Liver (tissue), 8 donors: ENCODE measurements at regions not wholly inside any gene's neighbourhood (a gene's known extent, or its start where the extent isn't known, plus 50 kb on each side); places are given as distances from the start of the nearest gene placed in this dataset.

ENCODE experiments used
- DNase-seq: peaks from one replicate; pipeline ENCODE4 v3.0.0-alpha.2; 2017; ENCODE audit warnings: low spot score
- H3K27ac ChIP-seq, 2 donors: one replicate each; pipeline ENCODE4 v1.7.0; 2013; ENCODE audit warnings: inconsistent platforms in 2 of 2, low read length in 2 of 2, control low read depth in 1 of 2, low read depth in 1 of 2, mild to moderate bottlenecking in 1 of 2
- H3K27me3 ChIP-seq, 4 donors: one replicate each; pipeline versions ENCODE4 v1.6.1 to v1.7.0; 2013; ENCODE audit warnings: low read length in 3 of 4, inconsistent platforms in 1 of 4, mild to moderate bottlenecking in 1 of 4, moderate library complexity in 1 of 4; ENCODE audit not compliant: control insufficient read depth in 4 of 4, insufficient read depth in 4 of 4
- H3K36me3 ChIP-seq, 4 donors: one replicate each; pipeline versions ENCODE4 v1.6.1 to v1.7.0; 2013; ENCODE audit warnings: low read length in 3 of 4, mild to moderate bottlenecking in 3 of 4, low read depth in 1 of 4, moderate library complexity in 1 of 4; ENCODE audit not compliant: control insufficient read depth in 4 of 4, insufficient read depth in 3 of 4
- H3K4me1 ChIP-seq, 4 donors: one replicate each; pipeline versions ENCODE4 v1.6.1 to v1.7.0; 2013; ENCODE audit warnings: low read length in 3 of 4, mild to moderate bottlenecking in 3 of 4, moderate library complexity in 1 of 4; ENCODE audit not compliant: control insufficient read depth in 4 of 4, insufficient read depth in 4 of 4
- H3K4me3 ChIP-seq, 3 donors: one replicate each; pipeline versions ENCODE4 v1.6.1 to v1.7.0; 2013; ENCODE audit warnings: low read length in 3 of 3, control low read depth in 1 of 3, low read depth in 1 of 3, mild to moderate bottlenecking in 1 of 3
- H3K9ac ChIP-seq, 2 donors: one replicate each; pipeline ENCODE4 v1.7.0; 2013; ENCODE audit warnings: low read length in 2 of 2, mild to moderate bottlenecking in 2 of 2, moderate library complexity in 2 of 2, control low read depth in 1 of 2, low read depth in 1 of 2
- H3K9me3 ChIP-seq, 4 donors: one replicate each; pipeline versions ENCODE4 v1.6.1 to v1.7.0; 2013; ENCODE audit warnings: low read length in 3 of 4; ENCODE audit not compliant: control insufficient read depth in 4 of 4
- ATF3 ChIP-seq: IDR thresholded peaks from 2 replicates; pipeline ENCODE4 v1.6.1; 2016; ENCODE audit warnings: antibody characterized with exemption
- EGR1 ChIP-seq, 2 donors: IDR thresholded peaks; 2 replicates each; pipeline ENCODE4 v1.6.1; 2016 to 2018; ENCODE audit warnings: antibody characterized with exemption in 2 of 2, low read depth in 2 of 2
- FOXA1 ChIP-seq: IDR thresholded peaks from 2 replicates; pipeline ENCODE4 v1.6.1; 2016; ENCODE audit warnings: antibody characterized with exemption
- FOXA2 ChIP-seq: IDR thresholded peaks from 2 replicates; pipeline ENCODE4 v1.6.1; 2016; ENCODE audit warnings: antibody characterized with exemption
- GABPA ChIP-seq, 2 donors: IDR thresholded peaks in 1 of 2; conservative IDR thresholded peaks in 1 of 2; 2 replicates each; pipeline ENCODE4 v1.6.1; 2016; ENCODE audit warnings: antibody characterized with exemption in 2 of 2, mild to moderate bottlenecking in 1 of 2, moderate library complexity in 1 of 2
- HNF4A ChIP-seq, 2 donors: conservative IDR thresholded peaks; 2 replicates each; pipeline ENCODE4 v1.6.1; 2016; ENCODE audit warnings: antibody characterized with exemption in 2 of 2, mild to moderate bottlenecking in 2 of 2
- HNF4G ChIP-seq: IDR thresholded peaks from 2 replicates; pipeline ENCODE4 v1.6.1; 2016; ENCODE audit warnings: antibody characterized with exemption
- JUND ChIP-seq, 2 donors: IDR thresholded peaks; 2 replicates each; pipeline ENCODE4 v1.6.1; 2016; ENCODE audit warnings: antibody characterized with exemption in 2 of 2
- NR2F2 ChIP-seq: IDR thresholded peaks from 2 replicates; pipeline ENCODE4 v1.6.1; 2016; ENCODE audit warnings: antibody characterized with exemption
- RAD21 ChIP-seq, 2 donors: IDR thresholded peaks; 2 replicates each; pipeline ENCODE4 v1.6.1; 2016; ENCODE audit warnings: antibody characterized with exemption in 2 of 2, mild to moderate bottlenecking in 2 of 2
- RXRA ChIP-seq, 2 donors: IDR thresholded peaks; 2 replicates each; pipeline ENCODE4 v1.6.1; 2017 to 2018; ENCODE audit warnings: antibody characterized with exemption in 2 of 2, mild to moderate bottlenecking in 1 of 2
- SP1 ChIP-seq: IDR thresholded peaks from 2 replicates; pipeline ENCODE4 v1.6.1; 2018; ENCODE audit warnings: antibody characterized with exemption, mild to moderate bottlenecking
- TAF1 ChIP-seq: conservative IDR thresholded peaks from 2 replicates; pipeline ENCODE4 v1.6.1; 2016; ENCODE audit warnings: antibody characterized with exemption, mild to moderate bottlenecking
- YY1 ChIP-seq: IDR thresholded peaks from 2 replicates; pipeline ENCODE4 v1.6.1; 2016; ENCODE audit warnings: antibody characterized with exemption, mild to moderate bottlenecking
- ZBTB33 ChIP-seq: IDR thresholded peaks from 2 replicates; pipeline ENCODE4 v1.6.1; 2016; ENCODE audit warnings: antibody characterized with exemption
- WGBS: extraction: QIAGEN DNeasy Blood & Tissue Kit; methylation state at CpG from one replicate; pipeline ENCODE4 v1.1.7; 2013; 5-methylcytosine and 5-hydroxymethylcytosine counted together
- TF ChIP-seq, protein P1 (sequence below): IDR thresholded peaks from 2 replicates; pipeline ENCODE4 v1.6.1; 2016; ENCODE audit warnings: antibody characterized with exemption
- TF ChIP-seq, protein P2 (sequence below): IDR thresholded peaks from 2 replicates; pipeline ENCODE4 v1.6.1; 2016; ENCODE audit warnings: antibody characterized with exemption, mild to moderate bottlenecking
- TF ChIP-seq, protein P3 (sequence below): fragments of 150-350 bp; IDR thresholded peaks from 2 replicates; pipeline ENCODE4 v1.5.1; 2017; ENCODE audit warnings: improper control_type of control experiment, low read depth, low read length; ENCODE audit not compliant: missing input control
- donor health status: healthy.
- donor health status: healthy.
- donor health status: healthy.
- donor health status: healthy.
- donor health status: healthy.

DNA sequence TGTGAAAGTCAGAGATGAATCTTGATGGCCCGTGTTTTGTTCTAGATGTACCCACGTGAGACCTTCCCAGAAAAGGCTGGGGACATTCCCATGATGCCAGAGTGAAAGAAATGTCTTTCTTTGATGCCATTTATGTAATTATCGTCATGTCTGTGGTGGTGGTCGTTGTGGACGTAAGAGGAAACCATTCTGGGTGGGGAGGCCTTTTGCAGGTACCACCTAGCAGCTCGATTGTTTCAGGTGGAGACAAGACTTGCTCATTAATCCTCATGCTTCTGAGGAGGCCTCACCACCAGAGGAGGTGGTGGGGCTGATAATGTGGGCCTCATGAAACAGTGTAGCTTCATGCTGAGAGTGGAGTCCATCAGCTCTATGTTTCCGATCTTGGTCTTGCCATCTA, 58.1 kb upstream of the USP3 start:
- H3K27me3 ChIP-seq = no peaks in the 10 kb centered on the region
- 79% methylated on average over 7 of the region's 7 CpGs for WGBS
- peaks cover 3 to 46% (median 27%) of the 10 kb centered on the region in 4 donors for H3K4me1 ChIP-seq
- no peaks in the 10 kb centered on the region for H3K36me3 ChIP-seq
- no peaks in the 10 kb centered on the region for H3K9me3 ChIP-seq
- DNase-seq = no peak
- H3K4me3 ChIP-seq = no peak overlapping the region
- H3K27ac ChIP-seq = no peak overlapping the region
- TF ChIP-seq SP1 = no peak
- TF ChIP-seq RXRA (IDR thresholded peaks at IDR 0.05) = no peak
- TF ChIP-seq NR2F2 = no peak
- no peak for TF ChIP-seq HNF4A (conservative IDR thresholded peaks at IDR 0.05)
- TF ChIP-seq, protein P1, sequence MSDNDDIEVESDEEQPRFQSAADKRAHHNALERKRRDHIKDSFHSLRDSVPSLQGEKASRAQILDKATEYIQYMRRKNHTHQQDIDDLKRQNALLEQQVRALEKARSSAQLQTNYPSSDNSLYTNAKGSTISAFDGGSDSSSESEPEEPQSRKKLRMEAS = no peak
- TF ChIP-seq EGR1 (IDR thresholded peaks at IDR 0.05; ENCODE audit: low read depth in 2 of 2) = no peak
- no peak for TF ChIP-seq TAF1
- TF ChIP-seq, protein P2, sequence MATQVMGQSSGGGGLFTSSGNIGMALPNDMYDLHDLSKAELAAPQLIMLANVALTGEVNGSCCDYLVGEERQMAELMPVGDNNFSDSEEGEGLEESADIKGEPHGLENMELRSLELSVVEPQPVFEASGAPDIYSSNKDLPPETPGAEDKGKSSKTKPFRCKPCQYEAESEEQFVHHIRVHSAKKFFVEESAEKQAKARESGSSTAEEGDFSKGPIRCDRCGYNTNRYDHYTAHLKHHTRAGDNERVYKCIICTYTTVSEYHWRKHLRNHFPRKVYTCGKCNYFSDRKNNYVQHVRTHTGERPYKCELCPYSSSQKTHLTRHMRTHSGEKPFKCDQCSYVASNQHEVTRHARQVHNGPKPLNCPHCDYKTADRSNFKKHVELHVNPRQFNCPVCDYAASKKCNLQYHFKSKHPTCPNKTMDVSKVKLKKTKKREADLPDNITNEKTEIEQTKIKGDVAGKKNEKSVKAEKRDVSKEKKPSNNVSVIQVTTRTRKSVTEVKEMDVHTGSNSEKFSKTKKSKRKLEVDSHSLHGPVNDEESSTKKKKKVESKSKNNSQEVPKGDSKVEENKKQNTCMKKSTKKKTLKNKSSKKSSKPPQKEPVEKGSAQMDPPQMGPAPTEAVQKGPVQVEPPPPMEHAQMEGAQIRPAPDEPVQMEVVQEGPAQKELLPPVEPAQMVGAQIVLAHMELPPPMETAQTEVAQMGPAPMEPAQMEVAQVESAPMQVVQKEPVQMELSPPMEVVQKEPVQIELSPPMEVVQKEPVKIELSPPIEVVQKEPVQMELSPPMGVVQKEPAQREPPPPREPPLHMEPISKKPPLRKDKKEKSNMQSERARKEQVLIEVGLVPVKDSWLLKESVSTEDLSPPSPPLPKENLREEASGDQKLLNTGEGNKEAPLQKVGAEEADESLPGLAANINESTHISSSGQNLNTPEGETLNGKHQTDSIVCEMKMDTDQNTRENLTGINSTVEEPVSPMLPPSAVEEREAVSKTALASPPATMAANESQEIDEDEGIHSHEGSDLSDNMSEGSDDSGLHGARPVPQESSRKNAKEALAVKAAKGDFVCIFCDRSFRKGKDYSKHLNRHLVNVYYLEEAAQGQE = no peak
- TF ChIP-seq FOXA1 = no peak
- no peak for TF ChIP-seq FOXA2
- no peak for TF ChIP-seq JUND (IDR thresholded peaks at IDR 0.05)
- no peak overlapping the region for H3K9ac ChIP-seq

GRCh38 chr15:63447017-63447676, 57.2 kb upstream of the USP3 start:
- no peak for DNase-seq
- Histone ChIP-seq H3K27me3 (no peaks in the 10 kb centered on the region), H3K9ac (no peak overlapping the region), H3K36me3 (no peaks in the 10 kb centered on the region), H3K27ac (no peak overlapping the region), H3K4me1 (peaks cover 3 to 46% (median 27%) of the 10 kb centered on the region in 4 donors), H3K4me3 (no peak overlapping the region), H3K9me3 (no peaks in the 10 kb centered on the region)
- 94% methylated on average over 4 of the region's 4 CpGs for WGBS
- TF ChIP-seq GABPA (IDR thresholded peaks at IDR 0.05 in 1 of 2, conservative IDR thresholded peaks at IDR 0.05 in 1 of 2) (no peak), YY1 (no peak)

DNA sequence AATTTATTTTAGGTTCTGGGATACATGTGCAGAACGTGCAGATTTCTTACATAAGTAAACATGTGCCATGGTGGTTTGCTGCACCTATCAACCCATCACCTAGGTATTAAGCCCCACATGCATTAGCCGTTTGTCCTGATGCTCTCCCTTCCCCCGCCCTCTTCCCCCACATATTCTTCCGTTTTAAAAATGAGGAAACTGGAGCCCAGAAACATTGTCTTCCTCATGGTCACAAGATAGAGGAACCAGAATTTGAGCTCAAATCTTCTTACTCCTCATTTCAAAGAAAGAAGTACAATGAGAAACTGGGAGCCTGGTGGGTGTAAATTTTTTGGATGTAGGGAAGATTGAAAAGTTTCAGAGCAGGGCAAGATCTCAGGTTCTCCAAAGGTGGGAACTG, 56.1 kb upstream of the USP3 start:
- Histone ChIP-seq H3K9ac (no peak overlapping the region), H3K4me1 (peaks cover 3 to 46% (median 27%) of the 10 kb centered on the region in 4 donors), H3K9me3 (no peaks in the 10 kb centered on the region), H3K27me3 (no peaks in the 10 kb centered on the region), H3K36me3 (no peaks in the 10 kb centered on the region), H3K27ac (peak overlapping the region; percentile 4 to 40), H3K4me3 (no peak overlapping the region)
- 80% methylated on average over 4 of the region's 4 CpGs for WGBS
- no peak for DNase-seq
- TF ChIP-seq RAD21 (IDR thresholded peaks at IDR 0.05) = no peak
- no peak for TF ChIP-seq ZBTB33
- TF ChIP-seq HNF4G = no peak
- TF ChIP-seq SP1 = no peak
- TF ChIP-seq, protein P3, sequence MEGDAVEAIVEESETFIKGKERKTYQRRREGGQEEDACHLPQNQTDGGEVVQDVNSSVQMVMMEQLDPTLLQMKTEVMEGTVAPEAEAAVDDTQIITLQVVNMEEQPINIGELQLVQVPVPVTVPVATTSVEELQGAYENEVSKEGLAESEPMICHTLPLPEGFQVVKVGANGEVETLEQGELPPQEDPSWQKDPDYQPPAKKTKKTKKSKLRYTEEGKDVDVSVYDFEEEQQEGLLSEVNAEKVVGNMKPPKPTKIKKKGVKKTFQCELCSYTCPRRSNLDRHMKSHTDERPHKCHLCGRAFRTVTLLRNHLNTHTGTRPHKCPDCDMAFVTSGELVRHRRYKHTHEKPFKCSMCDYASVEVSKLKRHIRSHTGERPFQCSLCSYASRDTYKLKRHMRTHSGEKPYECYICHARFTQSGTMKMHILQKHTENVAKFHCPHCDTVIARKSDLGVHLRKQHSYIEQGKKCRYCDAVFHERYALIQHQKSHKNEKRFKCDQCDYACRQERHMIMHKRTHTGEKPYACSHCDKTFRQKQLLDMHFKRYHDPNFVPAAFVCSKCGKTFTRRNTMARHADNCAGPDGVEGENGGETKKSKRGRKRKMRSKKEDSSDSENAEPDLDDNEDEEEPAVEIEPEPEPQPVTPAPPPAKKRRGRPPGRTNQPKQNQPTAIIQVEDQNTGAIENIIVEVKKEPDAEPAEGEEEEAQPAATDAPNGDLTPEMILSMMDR = no peak
- TF ChIP-seq EGR1 (IDR thresholded peaks at IDR 0.05; ENCODE audit: low read depth in 2 of 2) = no peak
- TF ChIP-seq ATF3 = no peak
- TF ChIP-seq, protein P1 = no peak
- TF ChIP-seq HNF4A (conservative IDR thresholded peaks at IDR 0.05) = no peak
- TF ChIP-seq GABPA (IDR thresholded peaks at IDR 0.05 in 1 of 2, conservative IDR thresholded peaks at IDR 0.05 in 1 of 2) = no peak
